Trophoblast cell (in vitro differentiated cells and primary cell): ENCODE measurements at regions not wholly inside any gene's neighbourhood (a gene's known extent, or its start where the extent isn't known, plus 50 kb on each side); places are given as distances from the start of the nearest gene placed in this dataset.
"Not testable (repeated sequence)": the region's sequence is repeated elsewhere in the genome, so short reads cannot be mapped to it uniquely, and the experiment has no call there.

Source experiments
- DNase-seq, 2 donors: peaks; one replicate each; pipeline ENCODE4 v3.0.0-alpha.2; 2016
- H2AFZ ChIP-seq: 2 replicates; pipeline ENCODE4 v1.6.1; 2013; ENCODE audit warnings: low read length, moderate library complexity, mild to moderate bottlenecking; ENCODE audit not compliant: insufficient read depth, poor library complexity
- H2AK5ac ChIP-seq: 2 replicates; pipeline ENCODE4 v1.6.1; 2013; ENCODE audit warnings: mild to moderate bottlenecking, low read length
- H2BK120ac ChIP-seq: 2 replicates; pipeline ENCODE4 v1.6.1; 2013; ENCODE audit warnings: low read length, mild to moderate bottlenecking, moderate library complexity; ENCODE audit not compliant: insufficient read depth, poor library complexity
- H2BK12ac ChIP-seq: 2 replicates; pipeline ENCODE4 v1.6.1; 2013; ENCODE audit warnings: mild to moderate bottlenecking, low read length, moderate library complexity
- H2BK5ac ChIP-seq: 2 replicates; pipeline ENCODE4 v1.6.1; 2013; ENCODE audit warnings: low read length, low read depth, moderate library complexity, mild to moderate bottlenecking; ENCODE audit not compliant: poor library complexity
- H3K14ac ChIP-seq: 2 replicates; pipeline ENCODE4 v1.6.1; 2013; ENCODE audit warnings: mild to moderate bottlenecking, low read length
- H3K18ac ChIP-seq: 2 replicates; pipeline ENCODE4 v1.6.1; 2013; ENCODE audit warnings: mild to moderate bottlenecking, low read length
- H3K23ac ChIP-seq: 2 replicates; pipeline ENCODE4 v1.6.1; 2013; ENCODE audit warnings: low read length
- H3K27ac ChIP-seq: 2 replicates; pipeline ENCODE4 v1.5.1; 2013; ENCODE audit warnings: low read depth, mild to moderate bottlenecking, inconsistent platforms, low read length, moderate library complexity
- H3K27me3 ChIP-seq: 2 replicates; pipeline ENCODE4 v1.6.1; 2013; ENCODE audit warnings: inconsistent platforms, mild to moderate bottlenecking, low read length, moderate library complexity; ENCODE audit not compliant: insufficient read depth
- H3K36me3 ChIP-seq, 2 experiments: 1 replicate in 1 of 2; 2 replicates in 1 of 2; pipeline ENCODE4 v1.6.1; 2013; ENCODE audit warnings: low read length in 2 of 2, mild to moderate bottlenecking in 2 of 2, moderate library complexity in 1 of 2; ENCODE audit not compliant: insufficient read depth in 2 of 2, control insufficient read depth in 1 of 2
- H3K4ac ChIP-seq: 2 replicates; pipeline ENCODE4 v1.6.1; 2013; ENCODE audit warnings: low read depth, mild to moderate bottlenecking, low read length, moderate library complexity
- H3K4me1 ChIP-seq, 2 experiments: 1 replicate in 1 of 2; 2 replicates in 1 of 2; pipeline ENCODE4 v1.6.1; 2013; ENCODE audit warnings: low read length in 2 of 2, mild to moderate bottlenecking in 2 of 2, moderate library complexity in 1 of 2; ENCODE audit not compliant: insufficient read depth in 2 of 2, control insufficient read depth in 1 of 2
- H3K4me2 ChIP-seq: 2 replicates; pipeline ENCODE4 v1.6.1; 2013; ENCODE audit warnings: inconsistent platforms, mild to moderate bottlenecking, low read length, moderate library complexity
- H3K4me3 ChIP-seq: 2 replicates; pipeline ENCODE4 v1.5.1; 2013; ENCODE audit warnings: mild to moderate bottlenecking, low read depth, low read length, inconsistent platforms
- H3K79me1 ChIP-seq: one replicate; pipeline ENCODE4 v1.6.1; 2013; ENCODE audit warnings: low read length
- H3K79me2 ChIP-seq: 2 replicates; pipeline ENCODE4 v1.6.1; 2013; ENCODE audit warnings: low read length, mild to moderate bottlenecking; ENCODE audit not compliant: control insufficient read depth, insufficient read depth, poor library complexity
- H3K9ac ChIP-seq: 2 replicates; pipeline ENCODE4 v1.6.1; 2013; ENCODE audit warnings: mild to moderate bottlenecking, low read length
- H3K9me3 ChIP-seq: 2 replicates; pipeline ENCODE4 v1.6.1; 2013; ENCODE audit warnings: low read depth, mild to moderate bottlenecking, control low read depth, inconsistent platforms, low read length; ENCODE audit not compliant: insufficient read depth
- H4K12ac ChIP-seq: 2 replicates; pipeline ENCODE4 v1.6.1; 2013; ENCODE audit warnings: low read depth, mild to moderate bottlenecking, low read length, moderate library complexity
- H4K8ac ChIP-seq: 2 replicates; pipeline ENCODE4 v1.6.1; 2013; ENCODE audit warnings: low read depth, mild to moderate bottlenecking, low read length, moderate library complexity
- H4K91ac ChIP-seq: one replicate; pipeline ENCODE4 v1.6.1; 2013; ENCODE audit warnings: low read depth, mild to moderate bottlenecking, low read length, moderate library complexity
- WGBS: extraction: QIAGEN DNeasy Blood & Tissue Kit; methylation state at CpG from one replicate; pipeline ENCODE4 v1.1.7; 2013; ENCODE audit warnings: missing lambda C conversion rate; ENCODE audit not compliant: insufficient read length, insufficient coverage; ENCODE audit errors: extremely low coverage; 5-methylcytosine and 5-hydroxymethylcytosine counted together

DNA sequence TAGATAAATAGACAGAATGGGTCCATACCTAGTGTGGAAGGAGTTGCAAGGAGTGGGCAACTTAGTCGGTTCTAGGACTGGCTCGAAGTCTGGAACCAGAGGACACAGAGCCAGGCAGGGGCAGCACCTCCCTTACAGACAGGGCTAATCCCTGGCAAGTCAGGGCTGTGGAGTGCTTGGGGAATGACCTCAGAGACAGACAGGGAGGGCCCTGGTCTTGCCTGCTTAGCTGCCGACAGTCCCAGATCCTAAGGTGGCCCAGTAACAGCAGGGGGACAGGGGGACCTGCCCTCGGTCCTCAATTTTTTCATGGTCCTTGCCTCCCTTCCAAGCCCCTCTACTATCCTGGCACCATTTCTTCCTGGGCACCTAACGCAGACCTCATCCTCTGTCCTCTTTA lies 222.4 kb upstream of the TNC start:
- Histone ChIP-seq H3K4me1 (no peaks in the 10 kb centered on the region), H3K23ac (no peak overlapping the region), H4K91ac (no peak overlapping the region), H3K27me3 (no peaks in the 10 kb centered on the region), H3K4ac (no peak overlapping the region), H2AFZ (no peak overlapping the region), H3K9me3 (no peaks in the 10 kb centered on the region), H2AK5ac (no peak overlapping the region), H3K14ac (no peak overlapping the region), H4K8ac (no peak overlapping the region), H3K9ac (no peak overlapping the region), H2BK120ac (no peak overlapping the region), H4K12ac (no peak overlapping the region), H3K27ac (no peak overlapping the region), H3K18ac (no peak overlapping the region), H2BK12ac (no peak overlapping the region), H3K79me2 (no peaks in the 10 kb centered on the region), H3K79me1 (no peaks in the 10 kb centered on the region), H3K4me3 (no peak overlapping the region), H3K4me2 (no peak overlapping the region), H3K36me3 (no peaks in the 10 kb centered on the region), H2BK5ac (no peak overlapping the region)
- DNase-seq = no peak
- WGBS = no CpG with 5 or more reads among the region's 5 CpGs

DNA sequence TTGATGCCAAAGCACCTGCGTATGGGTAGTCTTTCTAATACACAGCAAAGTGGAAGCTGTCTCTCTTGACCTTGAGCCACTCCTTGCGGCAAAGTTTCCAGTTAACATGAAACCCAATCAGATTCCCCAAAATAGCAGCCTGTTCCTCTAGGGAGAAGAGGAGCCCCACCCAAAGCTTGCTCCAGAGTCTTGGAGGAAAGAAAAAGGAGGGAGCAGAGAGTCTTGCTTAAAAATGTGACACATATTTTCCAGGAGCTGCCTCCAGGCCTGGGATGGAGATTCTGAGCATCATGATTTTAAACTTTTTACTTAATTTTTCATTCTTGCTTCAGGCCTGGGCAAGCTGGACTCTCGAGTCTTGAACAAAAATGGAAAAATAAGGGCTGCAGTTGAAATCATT lies 223.5 kb upstream of the TNC start:
- Histone ChIP-seq H2BK5ac (no peak overlapping the region), H4K12ac (no peak overlapping the region), H3K9ac (no peak overlapping the region), H2BK120ac (no peak overlapping the region), H3K79me2 (no peaks in the 10 kb centered on the region), H4K91ac (no peak overlapping the region), H2AK5ac (no peak overlapping the region), H3K23ac (no peak overlapping the region), H3K14ac (no peak overlapping the region), H2AFZ (no peak overlapping the region), H3K18ac (no peak overlapping the region), H3K4ac (no peak overlapping the region), H3K4me3 (no peak overlapping the region), H3K27me3 (no peaks in the 10 kb centered on the region), H3K4me1 (no peaks in the 10 kb centered on the region), H3K9me3 (no peaks in the 10 kb centered on the region), H3K4me2 (no peak overlapping the region), H3K36me3 (no peaks in the 10 kb centered on the region), H2BK12ac (no peak overlapping the region), H3K27ac (no peak overlapping the region), H3K79me1 (no peaks in the 10 kb centered on the region), H4K8ac (no peak overlapping the region)
- WGBS = no CpG with 5 or more reads among the region's 3 CpGs
- DNase-seq = no peak

DNA sequence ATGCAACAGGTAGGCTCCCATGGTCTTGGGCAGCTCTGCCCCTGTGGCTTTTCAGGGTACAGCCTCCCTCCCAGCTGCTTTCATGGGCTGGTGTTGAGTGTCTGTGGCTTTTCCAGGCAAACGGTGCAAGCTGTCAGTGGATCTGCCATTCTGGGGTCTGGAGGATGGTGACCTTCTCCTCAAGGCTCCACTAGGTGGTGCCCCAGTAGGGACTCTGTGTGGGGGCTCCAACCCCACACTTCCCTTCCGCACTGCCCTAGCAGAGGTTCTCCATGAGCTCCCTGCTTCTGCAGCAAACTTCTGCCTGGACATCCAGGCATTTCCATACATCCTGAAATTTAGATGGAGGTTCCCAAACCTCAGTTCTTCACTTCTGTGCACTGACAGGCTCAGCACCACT lies 229.8 kb upstream of the TNC start:
- peak overlapping the region; percentile 30 for H3K4me3 ChIP-seq
- H3K14ac ChIP-seq, DNase-seq, H2AK5ac ChIP-seq, H4K12ac ChIP-seq, H3K4me1 ChIP-seq, H2AFZ ChIP-seq, H3K4me2 ChIP-seq, H3K36me3 ChIP-seq, H3K18ac ChIP-seq, H3K9me3 ChIP-seq, H3K79me2 ChIP-seq, H2BK5ac ChIP-seq, H3K79me1 ChIP-seq, H3K23ac ChIP-seq, H3K4ac ChIP-seq, H3K27ac ChIP-seq, H3K9ac ChIP-seq, H3K27me3 ChIP-seq, H4K8ac ChIP-seq, H2BK12ac ChIP-seq, H2BK120ac ChIP-seq, H4K91ac ChIP-seq: not testable (repeated sequence)
- WGBS = no CpG with 5 or more reads among the region's 2 CpGs

DNA sequence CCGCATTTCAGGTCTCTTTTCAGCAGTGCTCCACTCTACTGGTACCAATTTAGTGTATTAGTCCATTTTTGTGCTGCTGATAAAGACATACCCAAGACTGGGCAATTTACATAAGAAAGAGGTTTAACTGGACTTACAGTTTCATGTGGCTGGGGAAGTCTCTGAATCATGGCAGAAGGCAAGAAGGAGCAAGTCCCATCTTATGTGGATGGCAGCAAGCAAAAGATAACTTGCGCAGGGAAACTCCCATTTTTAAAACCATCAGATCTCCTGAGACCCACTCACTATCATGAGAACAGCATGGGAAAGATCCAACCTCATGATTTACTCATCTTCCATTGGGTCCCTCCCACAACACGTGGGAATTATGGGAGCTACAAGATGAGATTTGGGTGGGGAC lies 231.0 kb upstream of the TNC start:
- not testable (repeated sequence) for H3K36me3 ChIP-seq, H3K4me1 ChIP-seq, H3K4me2 ChIP-seq, H3K14ac ChIP-seq, H3K4me3 ChIP-seq, H2BK120ac ChIP-seq, H2AK5ac ChIP-seq, H4K8ac ChIP-seq, H3K4ac ChIP-seq, H4K91ac ChIP-seq, H3K18ac ChIP-seq, H2AFZ ChIP-seq, H3K79me2 ChIP-seq, H2BK12ac ChIP-seq, H3K23ac ChIP-seq, H3K9me3 ChIP-seq, H3K27me3 ChIP-seq, H3K79me1 ChIP-seq, H2BK5ac ChIP-seq, H4K12ac ChIP-seq, H3K9ac ChIP-seq, H3K27ac ChIP-seq
- DNase-seq = peak in 1 of 2 donors; percentile 3
- WGBS = no CpG with 5 or more reads among the region's 3 CpGs

DNA sequence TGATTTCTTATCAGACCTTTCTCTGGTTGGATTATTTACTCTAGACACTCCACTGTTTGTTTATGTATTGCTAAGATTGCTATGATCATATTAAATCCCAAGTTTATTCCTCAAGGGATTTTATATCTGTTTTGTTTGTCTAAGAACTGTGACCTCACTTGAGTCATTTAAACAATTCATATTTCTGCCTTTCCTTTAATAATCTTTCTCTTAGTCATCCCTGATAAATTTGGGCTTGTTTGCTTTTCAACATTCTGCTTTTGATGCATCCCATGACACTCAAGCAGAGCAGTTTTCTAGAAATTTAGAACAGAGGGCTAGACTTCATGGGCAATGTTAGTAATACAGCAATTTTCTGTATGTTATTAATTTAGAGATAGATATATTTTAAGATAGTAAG lies 231.6 kb upstream of the TNC start:
- H3K4me1 ChIP-seq = no peaks in the 10 kb centered on the region
- no peak overlapping the region for H3K18ac ChIP-seq
- H4K91ac ChIP-seq = no peak overlapping the region
- H3K79me2 ChIP-seq = no peaks in the 10 kb centered on the region
- no peak overlapping the region for H3K23ac ChIP-seq
- H4K8ac ChIP-seq = no peak overlapping the region
- no peak overlapping the region for H2AFZ ChIP-seq
- no peak overlapping the region for H3K4me3 ChIP-seq
- H3K9me3 ChIP-seq = peaks cover 6% of the 10 kb centered on the region
- H2BK120ac ChIP-seq = no peak overlapping the region
- H3K36me3 ChIP-seq = no peaks in the 10 kb centered on the region
- H2BK5ac ChIP-seq = no peak overlapping the region
- no peak overlapping the region for H3K4ac ChIP-seq
- no peak overlapping the region for H3K4me2 ChIP-seq
- DNase-seq = no peak
- no peak overlapping the region for H3K9ac ChIP-seq
- no peak overlapping the region for H2AK5ac ChIP-seq
- H4K12ac ChIP-seq = no peak overlapping the region
- H3K27me3 ChIP-seq = no peaks in the 10 kb centered on the region
- H3K79me1 ChIP-seq = no peaks in the 10 kb centered on the region
- H2BK12ac ChIP-seq = no peak overlapping the region
- H3K14ac ChIP-seq = no peak overlapping the region
- H3K27ac ChIP-seq = no peak overlapping the region
